RWPE2 (cell line): ENCODE measurements at regions not wholly inside any gene's neighbourhood (a gene's known extent, or its start where the extent isn't known, plus 50 kb on each side); places are given as distances from the start of the nearest gene placed in this dataset.

Experiments
- ATAC-seq: fragments of 200-7000 bp; cut with Tn5 transposase; 3 replicates; pipeline ENCODE4 v1.9.1; 2021; ENCODE audit warnings: low read depth
- DNase-seq: peaks from one replicate; pipeline ENCODE4 v3.0.0-alpha.2; 2020; ENCODE audit warnings: low spot score
- H3K27ac ChIP-seq: fragments of 450-650 bp; 2 replicates; pipeline ENCODE4 v1.5.1; 2017; ENCODE audit warnings: mild to moderate bottlenecking; ENCODE audit not compliant: poor library complexity, severe bottlenecking
- H3K27me3 ChIP-seq: fragments of 250-450 bp; sonication (Bioruptor Pico); 2 replicates; pipeline ENCODE4 v1.5.1; 2021; ENCODE audit warnings: mild to moderate bottlenecking, moderate library complexity; ENCODE audit not compliant: insufficient read depth, poor library complexity, severe bottlenecking
- H3K36me3 ChIP-seq: fragments of 250-450 bp; sonication (Bioruptor Pico); 2 replicates; pipeline ENCODE4 v1.5.1; 2020; ENCODE audit warnings: low read depth, mild to moderate bottlenecking, moderate library complexity
- H3K4me1 ChIP-seq: fragments of 250-450 bp; sonication (Bioruptor Pico); 2 replicates; pipeline ENCODE4 v1.5.1; 2021; ENCODE audit warnings: mild to moderate bottlenecking, moderate library complexity; ENCODE audit not compliant: insufficient read depth, poor library complexity, severe bottlenecking
- H3K4me3 ChIP-seq: fragments of 250-450 bp; sonication (Bioruptor Pico); 2 replicates; pipeline ENCODE4 v1.5.1; 2021; ENCODE audit warnings: mild to moderate bottlenecking, moderate library complexity; ENCODE audit not compliant: severe bottlenecking
- H3K9me3 ChIP-seq: fragments of 250-450 bp; sonication (Bioruptor Pico); 2 replicates; pipeline ENCODE4 v1.5.1; 2021; ENCODE audit warnings: mild to moderate bottlenecking, moderate library complexity; ENCODE audit not compliant: severe bottlenecking
- TF ChIP-seq, protein P1 (sequence below): fragments of 450-650 bp; IDR thresholded peaks from one replicate; pipeline ENCODE4 v1.5.1; 2017; ENCODE audit warnings: mild to moderate bottlenecking, moderate library complexity; ENCODE audit not compliant: poor library complexity, severe bottlenecking

DNA sequence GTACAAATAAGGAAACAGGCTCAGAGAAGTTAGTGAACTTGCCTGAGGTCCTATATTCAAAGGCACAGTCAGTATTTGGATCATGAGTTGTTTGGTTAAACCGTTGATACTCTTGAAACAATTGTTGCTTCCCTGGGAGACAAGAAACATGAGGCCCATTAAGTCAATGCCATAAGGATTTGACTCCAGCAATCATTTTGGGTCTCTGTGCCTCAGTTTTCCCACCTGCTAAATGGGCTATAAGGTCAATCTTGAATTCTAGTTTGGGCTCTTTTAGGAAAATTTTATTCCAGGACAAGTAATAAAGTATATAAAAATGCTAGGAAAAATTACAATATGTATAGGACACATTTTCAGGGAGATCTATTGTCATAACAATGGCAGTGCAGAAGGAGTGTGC is 202.1 kb downstream of the TMEM26 start:
- ATAC-seq (no peak), DNase-seq (no peak)
- no peaks in the 10 kb centered on the region for H3K27me3 ChIP-seq
- H3K4me1 ChIP-seq = no peaks in the 10 kb centered on the region
- no peaks in the 10 kb centered on the region for H3K9me3 ChIP-seq
- H3K4me3 ChIP-seq = no peak overlapping the region
- no peak overlapping the region for H3K27ac ChIP-seq
- TF ChIP-seq, protein P1, sequence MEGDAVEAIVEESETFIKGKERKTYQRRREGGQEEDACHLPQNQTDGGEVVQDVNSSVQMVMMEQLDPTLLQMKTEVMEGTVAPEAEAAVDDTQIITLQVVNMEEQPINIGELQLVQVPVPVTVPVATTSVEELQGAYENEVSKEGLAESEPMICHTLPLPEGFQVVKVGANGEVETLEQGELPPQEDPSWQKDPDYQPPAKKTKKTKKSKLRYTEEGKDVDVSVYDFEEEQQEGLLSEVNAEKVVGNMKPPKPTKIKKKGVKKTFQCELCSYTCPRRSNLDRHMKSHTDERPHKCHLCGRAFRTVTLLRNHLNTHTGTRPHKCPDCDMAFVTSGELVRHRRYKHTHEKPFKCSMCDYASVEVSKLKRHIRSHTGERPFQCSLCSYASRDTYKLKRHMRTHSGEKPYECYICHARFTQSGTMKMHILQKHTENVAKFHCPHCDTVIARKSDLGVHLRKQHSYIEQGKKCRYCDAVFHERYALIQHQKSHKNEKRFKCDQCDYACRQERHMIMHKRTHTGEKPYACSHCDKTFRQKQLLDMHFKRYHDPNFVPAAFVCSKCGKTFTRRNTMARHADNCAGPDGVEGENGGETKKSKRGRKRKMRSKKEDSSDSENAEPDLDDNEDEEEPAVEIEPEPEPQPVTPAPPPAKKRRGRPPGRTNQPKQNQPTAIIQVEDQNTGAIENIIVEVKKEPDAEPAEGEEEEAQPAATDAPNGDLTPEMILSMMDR = no peak
- no peaks in the 10 kb centered on the region for H3K36me3 ChIP-seq

DNA sequence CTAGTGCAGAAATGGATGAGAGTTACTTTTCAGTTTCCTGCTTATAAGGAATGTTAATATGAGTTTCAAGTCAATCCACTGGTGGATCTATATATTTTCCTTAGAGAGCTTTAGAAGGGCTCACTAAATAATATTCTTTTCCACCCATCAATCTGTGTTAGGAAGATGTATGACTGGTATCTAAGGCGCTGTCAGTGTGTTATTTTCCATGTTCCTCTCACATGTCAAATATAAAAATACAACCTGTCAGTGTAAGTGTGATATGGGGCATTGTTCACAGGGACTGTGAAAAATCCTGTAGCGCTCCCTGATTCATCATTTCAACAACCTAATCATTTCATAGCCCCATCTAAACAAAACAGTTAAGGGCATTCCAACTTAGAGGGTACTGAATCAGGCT is 203.1 kb downstream of the TMEM26 start:
- DNase-seq = no peak

DNA sequence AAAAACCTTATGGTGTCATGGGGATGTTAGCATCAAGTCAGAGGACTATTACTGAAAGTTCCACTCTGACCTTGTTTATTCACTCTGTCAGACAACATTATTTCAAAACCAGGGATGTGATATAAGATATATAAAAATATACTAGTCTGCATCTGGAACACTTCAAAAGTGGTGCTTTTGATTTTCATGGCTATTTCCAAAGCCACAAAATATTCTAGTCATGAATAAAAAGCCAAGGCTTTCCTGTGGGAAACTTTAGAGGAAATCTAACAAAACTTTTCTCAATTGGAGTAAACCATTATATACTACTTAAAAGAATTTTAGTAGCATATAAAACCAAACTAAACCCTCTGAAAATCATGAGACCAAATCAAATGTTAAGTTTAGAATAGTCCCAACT is 205.2 kb downstream of the TMEM26 start:
- Histone ChIP-seq H3K4me1 (no peaks in the 10 kb centered on the region), H3K4me3 (no peak overlapping the region), H3K36me3 (no peaks in the 10 kb centered on the region), H3K27me3 (no peaks in the 10 kb centered on the region), H3K27ac (no peak overlapping the region), H3K9me3 (no peaks in the 10 kb centered on the region)
- ATAC-seq (no peak), DNase-seq (no peak)
- TF ChIP-seq, protein P1 = no peak

More for the DNA sequence above, 203.1 kb downstream of the TMEM26 start:
- no peaks in the 10 kb centered on the region for H3K4me1 ChIP-seq
- ATAC-seq = no peak
- H3K27ac ChIP-seq = no peak overlapping the region
- H3K9me3 ChIP-seq = no peaks in the 10 kb centered on the region
- TF ChIP-seq, protein P1 = no peak
- H3K36me3 ChIP-seq = no peaks in the 10 kb centered on the region
- no peak overlapping the region for H3K4me3 ChIP-seq
- H3K27me3 ChIP-seq = no peaks in the 10 kb centered on the region

DNA sequence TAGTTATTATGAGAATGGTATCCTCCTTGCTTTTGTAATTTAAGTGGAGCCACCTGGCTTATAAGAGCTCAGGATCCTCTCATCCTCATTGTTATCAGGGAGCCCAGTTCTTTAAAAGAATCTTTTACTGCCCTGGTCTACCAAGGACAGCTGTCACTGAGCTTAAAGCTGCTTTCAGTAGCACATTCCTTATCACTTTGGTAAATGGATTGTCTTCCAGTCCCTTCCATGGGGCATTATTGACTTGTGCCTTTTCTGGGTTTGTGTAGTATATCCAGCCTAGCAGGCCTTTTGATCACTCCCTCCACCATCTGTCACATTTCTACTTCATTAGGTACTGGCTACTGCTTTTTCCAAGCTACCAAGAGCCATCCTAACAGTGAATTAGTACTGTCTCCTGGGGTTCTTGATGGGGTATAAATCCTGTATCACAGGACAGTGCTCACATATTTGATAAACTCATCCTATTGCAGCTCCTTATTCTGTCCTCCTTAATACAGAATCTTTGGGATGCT is 208.9 kb downstream of the TMEM26 start:
- Histone ChIP-seq H3K9me3 (no peaks in the 10 kb centered on the region), H3K27ac (no peak overlapping the region), H3K4me1 (no peaks in the 10 kb centered on the region), H3K27me3 (no peaks in the 10 kb centered on the region), H3K4me3 (no peak overlapping the region), H3K36me3 (no peaks in the 10 kb centered on the region)
- no peak for ATAC-seq
- TF ChIP-seq, protein P1 = no peak
- no peak for DNase-seq

DNA sequence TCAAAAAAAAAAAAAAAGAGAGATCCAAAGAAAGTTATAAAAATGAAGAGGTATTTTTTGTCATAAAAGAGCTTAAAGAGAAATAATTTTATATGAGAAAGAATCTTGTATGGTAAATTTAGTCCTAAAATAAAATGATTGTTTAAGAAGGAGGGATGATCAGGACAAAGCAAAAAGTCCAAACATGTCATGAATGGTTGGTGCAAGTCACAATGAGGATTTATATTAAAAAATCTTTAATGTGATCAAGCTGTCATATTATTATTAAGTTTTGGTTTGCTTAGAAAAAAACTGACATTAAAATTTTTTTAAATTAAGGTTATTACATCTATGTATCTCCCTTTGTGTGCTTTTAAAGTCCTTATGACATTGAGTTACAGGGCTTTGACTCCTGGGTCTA is 220.4 kb downstream of the TMEM26 start:
- H3K4me3 ChIP-seq = no peak overlapping the region
- no peaks in the 10 kb centered on the region for H3K4me1 ChIP-seq
- no peak overlapping the region for H3K27ac ChIP-seq
- H3K36me3 ChIP-seq = no peaks in the 10 kb centered on the region
- no peaks in the 10 kb centered on the region for H3K9me3 ChIP-seq
- peaks cover 3% of the 10 kb centered on the region for H3K27me3 ChIP-seq
- ATAC-seq (no peak), DNase-seq (no peak)
- TF ChIP-seq, protein P1 = no peak
